Brain microvascular endothelial cell (primary cell): ENCODE measurements at regions not wholly inside any gene's neighbourhood (a gene's known extent, or its start where the extent isn't known, plus 50 kb on each side); places are given as distances from the start of the nearest gene placed in this dataset.

ENCODE experiments used
- DNase-seq: peaks from one replicate; pipeline ENCODE4 v3.0.0-alpha.2; 2020
- H3K27ac ChIP-seq: fragments of 250-450 bp; sonication (Bioruptor Pico); 2 replicates; pipeline ENCODE4 v1.5.1; 2020; ENCODE audit warnings: mild to moderate bottlenecking, moderate library complexity
- H3K27me3 ChIP-seq: fragments of 250-450 bp; sonication (Bioruptor Pico); replicated peaks from 2 replicates; pipeline ENCODE4 v1.5.1; 2020; ENCODE audit warnings: mild to moderate bottlenecking
- H3K36me3 ChIP-seq: fragments of 250-450 bp; sonication (Bioruptor Pico); replicated peaks from 2 replicates; pipeline ENCODE4 v1.5.1; 2020; ENCODE audit warnings: mild to moderate bottlenecking
- H3K4me3 ChIP-seq: 2 replicates; pipeline ENCODE4 v1.5.1; 2011; ENCODE audit warnings: low read depth, mild to moderate bottlenecking, control low read depth, low read length, moderate library complexity
- CTCF ChIP-seq: IDR thresholded peaks from 2 replicates; pipeline ENCODE4 v1.5.1; 2011; ENCODE audit warnings: low read depth, mild to moderate bottlenecking, moderate library complexity, low read length, control low read depth, inconsistent platforms; ENCODE audit errors: missing control alignments
- in situ Hi-C: cut with HindIII; loops from 2 replicates; pipeline ENCODE4 v1.10.0; 2017; ENCODE audit warnings: low sequenced_read_pairs, low pct_ligation_motif_present

DNA sequence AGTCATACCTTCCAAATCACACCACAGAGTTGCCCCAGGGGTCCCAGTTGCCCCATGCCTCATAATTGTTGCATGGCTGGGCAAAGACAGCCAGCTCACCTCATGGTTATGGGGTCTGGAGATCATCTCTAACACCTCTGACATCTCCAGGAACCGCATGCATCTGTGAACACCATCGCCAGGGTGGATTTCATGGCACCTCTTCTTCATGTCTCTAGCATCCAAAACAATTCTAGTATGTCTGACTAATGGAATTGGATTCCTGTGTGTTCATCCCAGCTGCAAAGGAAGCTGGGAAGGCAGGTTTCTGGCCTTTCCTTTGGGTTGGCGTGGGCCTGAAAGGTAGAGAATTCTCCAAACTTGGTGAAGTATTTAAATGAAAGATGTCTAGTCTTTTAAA, 122.3 kb upstream of the ABCA1 start:
- H3K27ac ChIP-seq = no peak overlapping the region
- H3K36me3 ChIP-seq = no peaks in the 10 kb centered on the region
- no peak for DNase-seq
- no peak overlapping the region for H3K4me3 ChIP-seq
- in situ Hi-C loops = no loop called here
- TF ChIP-seq CTCF = no peak
- no peaks in the 10 kb centered on the region for H3K27me3 ChIP-seq

DNA sequence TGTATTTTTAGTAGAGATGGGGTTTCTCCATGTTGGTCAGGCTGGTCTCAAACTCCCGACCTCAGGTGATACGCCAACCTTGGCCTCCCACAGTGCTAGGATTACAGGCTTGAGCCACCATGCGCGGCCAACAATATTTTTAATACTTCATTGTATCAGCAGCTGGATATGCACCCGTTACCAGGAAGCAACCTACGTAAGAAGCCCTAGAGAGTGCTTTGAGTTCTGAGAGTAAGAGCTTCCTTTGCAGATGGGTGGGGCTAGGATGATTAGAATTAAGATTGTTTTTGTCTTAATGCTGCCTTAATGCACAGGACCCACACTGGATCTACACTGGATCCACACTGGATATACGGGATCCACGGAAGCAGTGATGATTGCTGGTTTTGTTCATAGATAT, 123.9 kb upstream of the ABCA1 start:
- Histone ChIP-seq H3K4me3 (no peak overlapping the region), H3K27ac (no peak overlapping the region), H3K36me3 (no peaks in the 10 kb centered on the region), H3K27me3 (no peaks in the 10 kb centered on the region)
- DNase-seq = no peak
- TF ChIP-seq CTCF = no peak
- in situ Hi-C loops = no loop called here

- H3K4me3 ChIP-seq = no peak overlapping the region
- H3K27ac ChIP-seq = peak overlapping the region; percentile 93
- no peaks in the 10 kb centered on the region for H3K36me3 ChIP-seq
- no peaks in the 10 kb centered on the region for H3K27me3 ChIP-seq
- in situ Hi-C loops = no loop called here
- no peak for TF ChIP-seq CTCF
- DNase-seq = no peak
Measured at GRCh38 chr9:105052346-105052745, 124.4 kb upstream of the ABCA1 start.

GRCh38 chr9:105053209-105053652, 125.3 kb upstream of the ABCA1 start:
- in situ Hi-C loops = no loop called here
- Histone ChIP-seq H3K27ac (peak overlapping the region; percentile 93), H3K4me3 (no peak overlapping the region), H3K27me3 (no peaks in the 10 kb centered on the region), H3K36me3 (no peaks in the 10 kb centered on the region)
- peak; percentile 92 for DNase-seq
- TF ChIP-seq CTCF = no peak

GRCh38 chr9:105054491-105054890, 126.5 kb upstream of the ABCA1 start:
- Histone ChIP-seq H3K4me3 (no peak overlapping the region), H3K36me3 (no peaks in the 10 kb centered on the region), H3K27ac (peak overlapping the region; percentile 93), H3K27me3 (no peaks in the 10 kb centered on the region)
- no peak for TF ChIP-seq CTCF
- in situ Hi-C loops = no loop called here
- DNase-seq = peak; percentile 69

GRCh38 chr9:105055917-105056316, 128.0 kb upstream of the ABCA1 start:
- no peaks in the 10 kb centered on the region for H3K36me3 ChIP-seq
- no peak overlapping the region for H3K4me3 ChIP-seq
- no peaks in the 10 kb centered on the region for H3K27me3 ChIP-seq
- DNase-seq = no peak
- in situ Hi-C loops = no loop called here
- no peak for TF ChIP-seq CTCF
- peak overlapping the region; percentile 52 for H3K27ac ChIP-seq
